T-cell (primary cell): ENCODE measurements at regions not wholly inside any gene's neighbourhood (a gene's known extent, or its start where the extent isn't known, plus 50 kb on each side); places are given as distances from the start of the nearest gene placed in this dataset.
"Not testable (repeated sequence)": the region's sequence is repeated elsewhere in the genome, so short reads cannot be mapped to it uniquely, and the experiment has no call there.

Experiments used
- ATAC-seq, 4 experiments: fragments of 200-7000 bp in 3 of 4; fragments of 150-1000 bp in 1 of 4; cut with Tn5 transposase; replicated peaks in 1 of 4; 1 replicate in 3 of 4; 2 replicates in 1 of 4; pipeline ENCODE4 v1.10.0; 2021; ENCODE audit warnings: moderate library complexity in 3 of 4, mild to moderate bottlenecking in 2 of 4, moderate number of reproducible peaks in 1 of 4
- CTCF ChIA-PET, 2 donors: fragments of 300-600 bp; sonication (Branson Sonifier 250); formaldehyde crosslinking; loops; one replicate each; lab custom pipeline; 2022; ENCODE audit warnings: antibody characterized with exemption in 2 of 2; lab: Charles Lee
- POLR2A ChIA-PET, 2 donors: fragments of 300-600 bp; sonication (Branson Sonifier 250); formaldehyde crosslinking; loops; one replicate each; lab custom pipeline; 2022; ENCODE audit warnings: antibody characterized with exemption in 2 of 2; lab: Charles Lee
- DNase-seq, 35 experiments: peaks; one replicate each; pipeline versions ENCODE4 v3.0.0 to v3.0.0-alpha.2; 2013 to 2023
- H3K27ac ChIP-seq: one replicate; pipeline ENCODE4 v1.5.1; 2013; ENCODE audit warnings: low read length
- H3K27me3 ChIP-seq, 2 experiments: replicated peaks in 1 of 2; 1 replicate in 1 of 2; 2 replicates in 1 of 2; pipeline versions ENCODE4 v1.6.1 to v1.7.0; 2013; ENCODE audit warnings: low read length in 1 of 2, mixed read lengths in 1 of 2; ENCODE audit not compliant: control insufficient read depth in 2 of 2, insufficient read depth in 2 of 2; ENCODE audit errors: extremely low read depth in 1 of 2
- H3K36me3 ChIP-seq, 2 donors: 1 replicate in 1 of 2; 2 replicates in 1 of 2; pipeline versions ENCODE4 v1.6.1 to v1.7.0; 2013; ENCODE audit warnings: low read length in 1 of 2; ENCODE audit not compliant: control insufficient read depth in 2 of 2, insufficient read depth in 1 of 2; ENCODE audit errors: extremely low read depth in 1 of 2
- H3K4me1 ChIP-seq, 2 experiments: 1 replicate in 1 of 2; 2 replicates in 1 of 2; pipeline versions ENCODE4 v1.6.1 to v1.7.0; 2013; ENCODE audit warnings: low read length in 2 of 2, mixed read lengths in 1 of 2; ENCODE audit not compliant: insufficient read depth in 2 of 2, control insufficient read depth in 1 of 2; ENCODE audit errors: extremely low read depth in 1 of 2
- H3K4me3 ChIP-seq, 2 donors: 1 replicate in 1 of 2; 2 replicates in 1 of 2; pipeline versions ENCODE4 v1.5.1 to v1.7.0; 2013; ENCODE audit warnings: mild to moderate bottlenecking in 2 of 2, low read length in 1 of 2, moderate library complexity in 1 of 2; ENCODE audit not compliant: control insufficient read depth in 1 of 2; ENCODE audit errors: extremely low read depth in 1 of 2
- H3K9me3 ChIP-seq: 2 replicates; pipeline ENCODE4 v1.7.0; 2013
- H3K27ac Mint-ChIP-seq, 2 donors: one replicate each; pipeline ENCODE4 v1.8.0; 2020 to 2021; ENCODE audit warnings: mild to moderate bottlenecking in 2 of 2, mixed read lengths in 2 of 2
- H3K27me3 Mint-ChIP-seq, 2 donors: one replicate each; pipeline ENCODE4 v1.8.0; 2021 to 2022; ENCODE audit warnings: mixed read lengths in 2 of 2
- H3K36me3 Mint-ChIP-seq: one replicate; pipeline ENCODE4 v1.8.0; 2021; ENCODE audit warnings: mixed read lengths
- H3K4me1 Mint-ChIP-seq, 3 donors: one replicate each; pipeline ENCODE4 v1.8.0; 2020 to 2022; ENCODE audit warnings: mixed read lengths in 3 of 3, mild to moderate bottlenecking in 1 of 3
- H3K4me3 Mint-ChIP-seq, 3 donors: one replicate each; pipeline ENCODE4 v1.8.0; 2020 to 2022; ENCODE audit warnings: mild to moderate bottlenecking in 3 of 3, mixed read lengths in 3 of 3, moderate library complexity in 3 of 3
- H3K9me3 Mint-ChIP-seq, 3 donors: one replicate each; pipeline ENCODE4 v1.8.0; 2020 to 2022; ENCODE audit warnings: mixed read lengths in 3 of 3
- WGBS: methylation state at CpG from one replicate; pipeline ENCODE4 v1.1.5; 2013; ENCODE audit warnings: missing lambda C conversion rate; ENCODE audit not compliant: insufficient coverage; 5-methylcytosine and 5-hydroxymethylcytosine counted together

DNA sequence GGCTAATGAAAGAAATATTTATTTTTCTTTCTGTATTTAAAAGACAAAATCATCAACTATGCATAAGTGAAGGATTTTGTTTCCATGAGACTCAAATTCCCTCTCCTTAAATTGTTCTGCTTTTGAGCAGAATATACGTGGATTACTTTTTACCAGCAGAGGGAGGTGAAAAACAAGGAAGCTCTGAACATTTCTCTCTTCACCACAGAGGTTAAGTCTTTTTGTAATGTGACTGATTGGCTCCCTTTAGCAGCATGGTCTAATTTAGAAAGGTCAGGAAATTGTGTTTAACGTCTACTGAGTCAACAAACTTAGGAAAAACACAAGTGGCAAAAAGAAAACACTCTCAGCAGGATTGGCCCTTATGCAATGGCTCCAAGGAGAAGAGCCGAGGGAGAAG lies 55.1 kb upstream of the F9 start:
- Histone ChIP-seq H3K4me3 (no peak overlapping the region), H3K27me3 (no peaks in the 10 kb centered on the region), H3K27ac (no peak overlapping the region), H3K36me3 (no peaks in the 10 kb centered on the region), H3K9me3 (no peaks in the 10 kb centered on the region), H3K4me1 (no peaks in the 10 kb centered on the region)
- Mint-ChIP-seq H3K27ac (no peak overlapping the region), H3K36me3 (no peaks in the 10 kb centered on the region), H3K27me3 (peaks cover 0 to 25% of the 10 kb centered on the region in 2 donors), H3K4me1 (no peaks in the 10 kb centered on the region), H3K4me3 (no peak overlapping the region), H3K9me3 (no peaks in the 10 kb centered on the region)
- ChIA-PET POLR2A (no interaction called here), CTCF (no interaction called here)
- DNase-seq (no peak), ATAC-seq (no peak)
- WGBS: 0% methylated on average over 1 of the region's 3 CpGs

DNA sequence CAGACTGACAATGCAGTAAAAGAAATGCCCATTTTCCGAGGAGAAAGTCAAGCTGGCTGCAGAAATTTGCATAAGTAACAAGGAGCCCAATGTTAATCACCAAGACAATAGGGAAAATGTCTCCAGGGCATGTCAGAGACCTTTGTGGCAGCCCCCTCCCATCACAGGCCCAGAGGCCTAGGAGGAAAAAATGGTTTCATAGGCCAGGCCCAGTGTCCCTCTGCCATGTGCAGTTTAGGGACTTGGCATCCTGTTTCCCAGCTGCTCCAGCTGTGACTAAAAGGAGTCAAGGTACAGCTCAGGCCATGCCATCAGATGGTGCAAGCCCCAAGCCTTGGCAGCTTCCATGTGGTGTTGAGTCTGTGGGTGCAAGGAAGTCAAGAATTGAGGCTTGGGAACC lies 68.6 kb upstream of the F9 start:
- POLR2A ChIA-PET, CTCF ChIA-PET, H3K27me3 ChIP-seq, H3K4me1 ChIP-seq, H3K9me3 ChIP-seq, DNase-seq, H3K36me3 Mint-ChIP-seq, H3K9me3 Mint-ChIP-seq, H3K36me3 ChIP-seq, H3K4me3 ChIP-seq, H3K4me1 Mint-ChIP-seq, H3K27ac ChIP-seq, H3K27ac Mint-ChIP-seq, ATAC-seq, H3K4me3 Mint-ChIP-seq: not testable (repeated sequence)
- H3K27me3 Mint-ChIP-seq: peaks cover 0 to 28% of the 10 kb centered on the region in 2 donors
- 57% methylated on average over 1 of the region's 1 CpG for WGBS

DNA sequence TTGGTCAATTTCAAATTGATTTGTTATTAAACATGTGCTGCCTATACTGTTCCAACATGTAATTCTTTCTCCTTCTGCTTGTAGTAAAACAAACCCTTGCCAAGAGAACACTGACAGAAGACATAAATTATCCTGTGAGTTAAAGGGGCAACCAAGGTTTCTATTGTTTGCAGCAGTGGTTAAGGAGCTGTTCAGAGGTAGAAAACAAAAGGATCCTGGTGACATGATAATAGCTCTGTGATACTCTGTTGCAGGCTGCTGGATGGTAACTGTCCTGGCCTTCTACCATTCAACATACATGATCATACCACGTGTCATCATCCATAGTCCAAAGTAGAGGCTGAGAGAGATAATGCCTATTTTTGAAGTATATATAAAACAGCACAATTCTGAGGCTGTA lies 75.8 kb upstream of the F9 start:
- Mint-ChIP-seq H3K4me1 (no peaks in the 10 kb centered on the region), H3K4me3 (no peak overlapping the region), H3K9me3 (no peaks in the 10 kb centered on the region), H3K27ac (no peak overlapping the region), H3K27me3 (peaks cover 0 to 11% of the 10 kb centered on the region in 2 donors), H3K36me3 (no peaks in the 10 kb centered on the region)
- no CpG with 5 or more reads among the region's 1 CpG for WGBS
- ChIA-PET POLR2A (no interaction called here), CTCF (no interaction called here)
- no peaks in the 10 kb centered on the region for H3K36me3 ChIP-seq
- ATAC-seq (no peak), DNase-seq (no peak)
- H3K9me3 ChIP-seq: no peaks in the 10 kb centered on the region
- H3K4me1 ChIP-seq: no peaks in the 10 kb centered on the region
- no peaks in the 10 kb centered on the region for H3K27me3 ChIP-seq
- no peak overlapping the region for H3K27ac ChIP-seq
- H3K4me3 ChIP-seq: no peak overlapping the region

DNA sequence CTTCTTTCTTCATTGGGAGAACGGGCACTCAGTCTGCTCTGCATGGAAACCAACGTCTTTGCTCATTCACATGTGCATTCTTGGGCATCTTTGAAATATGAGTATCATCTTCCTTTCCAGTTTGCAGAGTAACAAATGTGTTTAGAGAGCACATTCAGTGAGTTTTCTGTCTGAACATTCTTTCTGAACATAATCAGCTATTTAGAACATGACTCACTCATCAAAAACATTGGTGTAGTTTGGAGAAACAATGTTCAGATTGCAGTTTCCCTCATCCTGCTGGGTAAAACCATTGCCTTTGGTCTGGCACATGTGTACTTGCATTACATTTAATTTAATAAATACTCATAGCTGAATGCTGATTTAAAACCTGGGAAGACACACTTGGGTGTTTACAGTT lies 81.5 kb upstream of the F9 start:
- DNase-seq (no peak), ATAC-seq (no peak)
- Mint-ChIP-seq H3K4me3 (no peak overlapping the region), H3K27ac (no peak overlapping the region), H3K36me3 (no peaks in the 10 kb centered on the region), H3K4me1 (no peaks in the 10 kb centered on the region), H3K27me3 (peaks cover 0 to 4% of the 10 kb centered on the region in 2 donors), H3K9me3 (peaks cover 0 to 8% (median 0%) of the 10 kb centered on the region in 3 donors)
- Histone ChIP-seq H3K27me3 (no peaks in the 10 kb centered on the region), H3K4me1 (no peaks in the 10 kb centered on the region), H3K27ac (no peak overlapping the region), H3K9me3 (no peaks in the 10 kb centered on the region), H3K36me3 (no peaks in the 10 kb centered on the region), H3K4me3 (no peak overlapping the region)
- POLR2A ChIA-PET: no interaction called here
- CTCF ChIA-PET: no interaction called here
- no CpG with 5 or more reads among the region's 2 CpGs for WGBS

GRCh38 chrX:139446832-139447231 lies 83.7 kb upstream of the F9 start:
- H3K27ac ChIP-seq: no peak overlapping the region
- H3K4me3 Mint-ChIP-seq: no peak overlapping the region
- ATAC-seq (no peak), DNase-seq (no peak)
- no peaks in the 10 kb centered on the region for H3K36me3 Mint-ChIP-seq
- ChIA-PET CTCF (no interaction called here), POLR2A (no interaction called here)
- H3K4me1 ChIP-seq: no peaks in the 10 kb centered on the region
- H3K27ac Mint-ChIP-seq: no peak overlapping the region
- WGBS: 96% methylated on average over 29 of the region's 40 CpGs
- peaks cover 0 to 4% of the 10 kb centered on the region in 2 donors for H3K27me3 Mint-ChIP-seq
- peaks cover 0 to 8% (median 0%) of the 10 kb centered on the region in 3 donors for H3K9me3 Mint-ChIP-seq
- H3K4me1 Mint-ChIP-seq: no peaks in the 10 kb centered on the region
- no peaks in the 10 kb centered on the region for H3K9me3 ChIP-seq
- H3K36me3 ChIP-seq: no peaks in the 10 kb centered on the region
- H3K4me3 ChIP-seq: no peak overlapping the region
- no peaks in the 10 kb centered on the region for H3K27me3 ChIP-seq

- Mint-ChIP-seq H3K27ac (no peak overlapping the region), H3K4me3 (no peak overlapping the region), H3K9me3 (no peaks in the 10 kb centered on the region), H3K4me1 (no peaks in the 10 kb centered on the region), H3K36me3 (no peaks in the 10 kb centered on the region), H3K27me3 (peaks cover 1 to 10% of the 10 kb centered on the region in 2 donors)
- no peaks in the 10 kb centered on the region for H3K4me1 ChIP-seq
- no peak overlapping the region for H3K27ac ChIP-seq
- H3K27me3 ChIP-seq: no peaks in the 10 kb centered on the region
- ATAC-seq (no peak), DNase-seq (no peak)
- H3K9me3 ChIP-seq: no peaks in the 10 kb centered on the region
- ChIA-PET POLR2A (interaction anchor here in 1 of 2 donors (0.7 kb wide), 1 partner anchor 9 kb away, joined by 3 read pairs; no protein-coding TSS in a partner anchor), CTCF (no interaction called here)
- H3K4me3 ChIP-seq: no peak overlapping the region
- no peaks in the 10 kb centered on the region for H3K36me3 ChIP-seq
- WGBS: 80% methylated on average over 1 of the region's 2 CpGs
Measured at GRCh38 chrX:139429913-139430312, 100.6 kb upstream of the F9 start.

- no peak overlapping the region for H3K27ac Mint-ChIP-seq
- Histone ChIP-seq H3K9me3 (no peaks in the 10 kb centered on the region), H3K4me1 (no peaks in the 10 kb centered on the region), H3K4me3 (no peak overlapping the region), H3K36me3 (no peaks in the 10 kb centered on the region), H3K27ac (no peak overlapping the region), H3K27me3 (no peaks in the 10 kb centered on the region)
- peaks cover 0 to 3% of the 10 kb centered on the region in 2 donors for H3K27me3 Mint-ChIP-seq
- H3K9me3 Mint-ChIP-seq: no peaks in the 10 kb centered on the region
- CTCF ChIA-PET: no interaction called here
- H3K4me3 Mint-ChIP-seq: no peak overlapping the region
- POLR2A ChIA-PET: no interaction called here
- WGBS: no CpG with 5 or more reads among the region's 3 CpGs
- DNase-seq (no peak), ATAC-seq (no peak)
- no peaks in the 10 kb centered on the region for H3K36me3 Mint-ChIP-seq
- H3K4me1 Mint-ChIP-seq: no peaks in the 10 kb centered on the region
Measured at GRCh38 chrX:139423186-139423585, 107.4 kb upstream of the F9 start.
